Testis (tissue), 2 donors: ENCODE measurements at regions not wholly inside any gene's neighbourhood (a gene's known extent, or its start where the extent isn't known, plus 50 kb on each side); places are given as distances from the start of the nearest gene placed in this dataset.
"Not testable (repeated sequence)": the region's sequence is repeated elsewhere in the genome, so short reads cannot be mapped to it uniquely, and the experiment has no call there.

Source experiments
- DNase-seq: peaks from one replicate; pipeline ENCODE4 v3.0.0-alpha.2; 2019
- H3K27ac ChIP-seq, 2 donors: fragments of 200-600 bp; sonication (generic); one replicate each; pipeline ENCODE4 v1.5.1; 2019
- H3K27me3 ChIP-seq: fragments of 200-600 bp; sonication (generic); one replicate; pipeline ENCODE4 v1.5.1; 2019
- H3K36me3 ChIP-seq: fragments of 200-600 bp; sonication (generic); one replicate; pipeline ENCODE4 v1.5.1; 2017; ENCODE audit warnings: low read depth; ENCODE audit errors: missing control alignments
- H3K4me1 ChIP-seq: fragments of 200-600 bp; sonication (generic); one replicate; pipeline ENCODE4 v1.5.1; 2019
- H3K4me3 ChIP-seq, 2 donors: fragments of 200-600 bp; sonication (generic); one replicate each; pipeline ENCODE4 v1.5.1; 2017 to 2019
- H3K9me3 ChIP-seq: fragments of 200-600 bp; sonication (generic); one replicate; pipeline ENCODE4 v1.5.1; 2017
- POLR2A ChIP-seq: fragments of 450-650 bp; IDR thresholded peaks from one replicate; pipeline ENCODE4 v1.6.1; 2017; ENCODE audit warnings: antibody characterized with exemption, mild to moderate bottlenecking, moderate library complexity
- WGBS, 2 donors: methylation state at CpG; one replicate each; pipeline ENCODE4 v1.1.5; 2018; 5-methylcytosine and 5-hydroxymethylcytosine counted together
- intact Hi-C: fragments of 100-400 bp; cut with DNase I; formaldehyde crosslinking; loops from one replicate; pipeline ENCODE4 v1.15.1; 2023; ENCODE audit warnings: low total_unique reads
- TF ChIP-seq, protein P1 (sequence below), 3 experiments: fragments of 450-650 bp in 2 of 3; fragments of 200-600 bp in 1 of 3; sonication (generic) in 1 of 3; IDR thresholded peaks; one replicate each; pipeline ENCODE4 v1.5.1; 2016 to 2019; ENCODE audit warnings: antibody characterized with exemption in 3 of 3, mild to moderate bottlenecking in 2 of 3, moderate library complexity in 1 of 3

DNA sequence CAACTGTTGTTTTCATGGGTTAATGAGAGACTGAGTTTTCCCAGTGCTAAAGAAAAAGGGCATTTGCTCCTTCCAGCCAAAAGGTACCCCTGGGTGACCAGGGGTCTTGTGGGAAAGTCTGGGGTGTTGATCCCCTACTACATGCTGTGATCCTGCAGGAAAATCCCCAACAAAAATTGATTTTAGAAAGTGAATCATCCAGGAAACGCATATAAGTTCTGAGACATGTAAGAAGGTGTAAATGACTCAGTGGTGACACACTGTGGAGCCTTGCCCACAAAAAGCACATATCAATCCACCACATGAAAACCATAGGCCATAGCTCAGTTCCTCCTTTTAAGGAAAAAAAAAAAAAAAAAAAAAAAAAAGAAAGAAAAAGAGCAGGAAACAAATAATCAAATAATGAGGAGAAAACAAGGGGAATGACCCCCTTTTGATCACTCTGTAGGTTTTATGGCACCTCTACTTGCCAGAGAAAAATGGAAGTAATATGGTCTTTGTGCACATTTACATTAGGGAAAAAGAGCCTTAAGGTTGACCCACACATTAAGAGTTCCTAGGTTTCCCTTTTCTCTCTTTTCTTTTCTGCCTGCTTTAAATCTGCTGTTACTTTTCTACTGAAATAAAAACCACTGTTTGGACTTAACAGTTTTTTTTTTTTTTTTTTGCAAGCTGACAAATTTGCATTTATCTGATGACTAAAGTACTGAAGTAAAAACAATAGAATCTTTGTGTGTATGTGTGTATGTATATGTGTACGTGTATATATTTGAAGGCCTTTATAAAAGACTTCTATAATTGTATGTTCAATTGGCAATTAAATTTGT is 386.0 kb downstream of the KIF20B start:
- 70 to 86% methylated on average over 2 of the region's 2 CpGs for WGBS, 2 donors
- no peaks in the 10 kb centered on the region for H3K27me3 ChIP-seq
- intact Hi-C loops = no loop called here
- no peaks in the 10 kb centered on the region for H3K9me3 ChIP-seq
- no peaks in the 10 kb centered on the region for H3K36me3 ChIP-seq
- no peak for DNase-seq
- no peaks in the 10 kb centered on the region for H3K4me1 ChIP-seq
- no peak overlapping the region for H3K4me3 ChIP-seq
- no peak overlapping the region for H3K27ac ChIP-seq
- TF ChIP-seq, protein P1, sequence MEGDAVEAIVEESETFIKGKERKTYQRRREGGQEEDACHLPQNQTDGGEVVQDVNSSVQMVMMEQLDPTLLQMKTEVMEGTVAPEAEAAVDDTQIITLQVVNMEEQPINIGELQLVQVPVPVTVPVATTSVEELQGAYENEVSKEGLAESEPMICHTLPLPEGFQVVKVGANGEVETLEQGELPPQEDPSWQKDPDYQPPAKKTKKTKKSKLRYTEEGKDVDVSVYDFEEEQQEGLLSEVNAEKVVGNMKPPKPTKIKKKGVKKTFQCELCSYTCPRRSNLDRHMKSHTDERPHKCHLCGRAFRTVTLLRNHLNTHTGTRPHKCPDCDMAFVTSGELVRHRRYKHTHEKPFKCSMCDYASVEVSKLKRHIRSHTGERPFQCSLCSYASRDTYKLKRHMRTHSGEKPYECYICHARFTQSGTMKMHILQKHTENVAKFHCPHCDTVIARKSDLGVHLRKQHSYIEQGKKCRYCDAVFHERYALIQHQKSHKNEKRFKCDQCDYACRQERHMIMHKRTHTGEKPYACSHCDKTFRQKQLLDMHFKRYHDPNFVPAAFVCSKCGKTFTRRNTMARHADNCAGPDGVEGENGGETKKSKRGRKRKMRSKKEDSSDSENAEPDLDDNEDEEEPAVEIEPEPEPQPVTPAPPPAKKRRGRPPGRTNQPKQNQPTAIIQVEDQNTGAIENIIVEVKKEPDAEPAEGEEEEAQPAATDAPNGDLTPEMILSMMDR (IDR thresholded peaks at IDR 0.05) = no peak
- TF ChIP-seq POLR2A = no peak

DNA sequence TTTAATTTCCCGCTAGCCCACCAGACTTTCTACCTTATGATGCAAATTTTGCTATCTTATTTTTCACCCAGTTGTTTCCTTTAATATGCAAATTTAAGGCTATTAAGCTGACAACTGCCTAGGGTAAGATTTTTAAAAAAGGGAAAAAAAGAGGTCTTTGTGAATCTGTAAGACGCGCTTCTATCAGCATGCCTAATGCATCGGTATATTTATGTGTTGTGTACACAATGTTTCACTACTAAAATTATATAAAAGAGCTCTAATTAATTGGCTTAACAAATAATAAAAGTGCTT is 386.6 kb downstream of the KIF20B start:
- Histone ChIP-seq H3K36me3 (no peaks in the 10 kb centered on the region), H3K27me3 (no peaks in the 10 kb centered on the region), H3K9me3 (no peaks in the 10 kb centered on the region), H3K4me3 (no peak overlapping the region), H3K27ac (no peak overlapping the region), H3K4me1 (no peaks in the 10 kb centered on the region)
- intact Hi-C loops = no loop called here
- WGBS, 2 donors = 88% methylated on average over 4 of the region's 4 CpGs
- TF ChIP-seq, protein P1 (IDR thresholded peaks at IDR 0.05) = no peak
- TF ChIP-seq POLR2A = no peak
- DNase-seq = no peak

DNA sequence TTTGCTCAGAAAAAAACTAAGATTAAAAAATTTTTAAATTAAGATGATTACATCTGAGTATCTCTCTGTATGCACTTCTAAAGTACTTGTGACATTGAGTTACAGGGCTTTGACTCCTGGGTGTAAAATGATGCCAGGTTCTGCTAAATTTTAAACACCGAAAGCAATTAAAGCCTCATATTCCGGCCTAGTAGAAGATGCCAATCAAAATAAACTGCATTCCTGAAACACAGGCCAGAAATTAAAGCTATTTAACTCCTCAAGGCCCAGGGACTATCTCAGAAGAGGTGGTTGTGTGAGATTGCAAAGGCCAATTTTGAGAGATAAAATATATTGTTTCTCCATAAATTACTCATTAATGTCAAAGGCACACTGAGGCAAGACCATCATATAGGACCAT is 388.3 kb downstream of the KIF20B start:
- no peak for DNase-seq
- no peaks in the 10 kb centered on the region for H3K27me3 ChIP-seq
- H3K4me1 ChIP-seq = no peaks in the 10 kb centered on the region

DNA sequence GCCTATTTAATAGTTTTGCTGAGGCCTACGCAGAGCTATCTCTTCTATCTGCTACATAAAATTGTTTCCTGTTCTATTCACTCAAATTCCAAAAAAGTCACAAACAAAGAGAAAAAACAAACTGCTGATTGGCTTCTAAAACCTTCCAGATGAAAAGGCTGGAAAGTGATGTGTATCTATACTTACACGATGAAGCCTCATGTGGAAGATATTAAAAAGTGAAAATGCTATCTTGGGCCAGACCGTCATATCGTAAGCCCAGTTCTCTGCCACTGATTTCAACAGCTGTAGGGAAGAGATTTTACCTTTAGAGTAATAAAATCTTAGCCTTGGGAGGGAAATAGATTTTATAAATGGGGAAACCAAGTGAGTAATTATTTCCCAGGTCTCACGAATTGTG is 394.8 kb downstream of the KIF20B start:
- TF ChIP-seq POLR2A = no peak
- no peaks in the 10 kb centered on the region for H3K27me3 ChIP-seq
- intact Hi-C loops = no loop called here
- no peaks in the 10 kb centered on the region for H3K4me1 ChIP-seq
- no peak for DNase-seq
- 81 to 83% methylated on average over 5 of the region's 5 CpGs for WGBS, 2 donors
- H3K27ac ChIP-seq = no peak overlapping the region
- no peak overlapping the region for H3K4me3 ChIP-seq
- H3K9me3 ChIP-seq = no peaks in the 10 kb centered on the region
- H3K36me3 ChIP-seq = no peaks in the 10 kb centered on the region

More for the DNA sequence above, 388.3 kb downstream of the KIF20B start:
- Histone ChIP-seq H3K36me3 (no peaks in the 10 kb centered on the region), H3K9me3 (no peaks in the 10 kb centered on the region), H3K4me3 (no peak overlapping the region), H3K27ac (no peak overlapping the region)
- no peak for TF ChIP-seq POLR2A
- TF ChIP-seq, protein P1 (IDR thresholded peaks at IDR 0.05) = no peak
- intact Hi-C loops = no loop called here
- 34 to 50% methylated on average over 2 of the region's 2 CpGs for WGBS, 2 donors

DNA sequence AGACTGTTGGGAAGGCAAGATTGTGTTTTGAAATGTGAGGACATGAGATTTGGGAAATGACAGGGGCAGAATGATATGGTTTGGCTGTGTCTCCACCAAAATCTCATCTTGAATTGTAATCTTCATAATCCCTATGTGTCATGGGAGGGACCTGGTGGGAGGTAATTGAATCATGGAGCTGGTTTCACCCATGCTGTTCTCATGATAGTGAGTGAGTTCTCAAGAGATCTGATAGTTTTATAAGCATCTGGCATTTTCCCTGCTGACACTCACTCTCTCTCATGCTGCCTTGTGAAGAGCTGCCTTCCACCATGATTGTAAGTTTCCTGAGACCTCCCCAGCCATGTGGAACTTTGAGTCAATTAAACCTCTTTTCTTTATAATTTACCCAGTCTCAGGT is 406.2 kb downstream of the KIF20B start:
- intact Hi-C loops, H3K9me3 ChIP-seq, H3K4me1 ChIP-seq, DNase-seq, H3K4me3 ChIP-seq, H3K27me3 ChIP-seq, H3K36me3 ChIP-seq, H3K27ac ChIP-seq: not testable (repeated sequence)

DNA sequence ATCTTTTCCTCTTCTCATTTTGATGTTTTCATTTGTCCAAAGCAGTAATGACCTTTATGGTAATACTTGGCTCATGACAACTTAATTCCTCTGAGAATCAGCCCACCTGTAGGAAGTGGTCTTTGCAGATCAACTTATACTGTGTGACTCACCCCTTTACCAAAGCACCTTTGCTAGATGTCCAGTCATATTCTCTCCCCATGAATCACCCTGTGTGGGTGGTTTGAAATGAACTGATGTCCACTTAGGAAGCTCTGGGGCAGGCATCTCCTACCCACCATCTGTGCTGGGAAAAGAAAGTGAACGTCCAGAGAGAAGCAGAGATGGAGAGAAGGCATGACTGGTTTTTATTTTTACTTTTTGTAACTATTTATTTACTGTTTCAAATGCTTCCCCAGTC is 410.3 kb downstream of the KIF20B start:
- no peaks in the 10 kb centered on the region for H3K27me3 ChIP-seq
- no peaks in the 10 kb centered on the region for H3K9me3 ChIP-seq
- H3K4me1 ChIP-seq = no peaks in the 10 kb centered on the region
- intact Hi-C loops = no loop called here
- DNase-seq = no peak
- no peak overlapping the region for H3K27ac ChIP-seq
- no peak overlapping the region for H3K4me3 ChIP-seq
- 29 to 48% methylated on average over 1 of the region's 1 CpG for WGBS, 2 donors
- no peak for TF ChIP-seq POLR2A
- TF ChIP-seq, protein P1 (IDR thresholded peaks at IDR 0.05) = no peak
- H3K36me3 ChIP-seq = no peaks in the 10 kb centered on the region
